GM19043 (cell line): ENCODE measurements at regions not wholly inside any gene's neighbourhood (a gene's known extent, or its start where the extent isn't known, plus 50 kb on each side); places are given as distances from the start of the nearest gene placed in this dataset.
"Not testable (repeated sequence)": the region's sequence is repeated elsewhere in the genome, so short reads cannot be mapped to it uniquely, and the experiment has no call there.

Source experiments
- ATAC-seq: cut with Tn5 transposase; IDR thresholded peaks from one replicate; pipeline ENCODE4 v1.9.1; 2021; ENCODE audit warnings: low read depth; ENCODE audit not compliant: unreplicated experiment

DNA sequence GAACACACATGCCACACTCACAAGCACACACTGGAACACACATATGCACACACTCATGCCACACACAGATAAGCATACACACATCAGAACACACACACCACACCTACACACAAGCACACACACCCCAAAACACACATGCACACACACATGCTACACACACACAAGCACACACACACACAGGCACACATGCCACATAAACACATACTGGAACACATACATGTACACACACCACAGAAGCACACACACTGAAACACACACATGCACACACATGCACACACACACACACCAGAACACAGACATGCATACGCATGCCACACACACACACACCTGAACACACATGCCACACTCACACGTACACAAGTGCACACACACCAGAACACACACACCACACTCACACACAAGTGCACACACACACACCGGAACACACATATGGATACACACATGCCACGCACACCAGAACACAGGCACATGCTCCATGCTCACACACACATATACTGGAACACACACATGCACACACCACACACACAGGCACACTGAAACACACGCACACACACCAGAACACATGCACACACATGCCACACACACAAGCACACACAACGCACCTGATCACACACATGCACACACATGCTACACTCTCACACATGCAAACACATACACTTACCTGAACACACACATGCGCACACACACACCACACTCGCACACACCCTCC lies 78.0 kb upstream of the IRX4 start:
- ATAC-seq = no peak

DNA sequence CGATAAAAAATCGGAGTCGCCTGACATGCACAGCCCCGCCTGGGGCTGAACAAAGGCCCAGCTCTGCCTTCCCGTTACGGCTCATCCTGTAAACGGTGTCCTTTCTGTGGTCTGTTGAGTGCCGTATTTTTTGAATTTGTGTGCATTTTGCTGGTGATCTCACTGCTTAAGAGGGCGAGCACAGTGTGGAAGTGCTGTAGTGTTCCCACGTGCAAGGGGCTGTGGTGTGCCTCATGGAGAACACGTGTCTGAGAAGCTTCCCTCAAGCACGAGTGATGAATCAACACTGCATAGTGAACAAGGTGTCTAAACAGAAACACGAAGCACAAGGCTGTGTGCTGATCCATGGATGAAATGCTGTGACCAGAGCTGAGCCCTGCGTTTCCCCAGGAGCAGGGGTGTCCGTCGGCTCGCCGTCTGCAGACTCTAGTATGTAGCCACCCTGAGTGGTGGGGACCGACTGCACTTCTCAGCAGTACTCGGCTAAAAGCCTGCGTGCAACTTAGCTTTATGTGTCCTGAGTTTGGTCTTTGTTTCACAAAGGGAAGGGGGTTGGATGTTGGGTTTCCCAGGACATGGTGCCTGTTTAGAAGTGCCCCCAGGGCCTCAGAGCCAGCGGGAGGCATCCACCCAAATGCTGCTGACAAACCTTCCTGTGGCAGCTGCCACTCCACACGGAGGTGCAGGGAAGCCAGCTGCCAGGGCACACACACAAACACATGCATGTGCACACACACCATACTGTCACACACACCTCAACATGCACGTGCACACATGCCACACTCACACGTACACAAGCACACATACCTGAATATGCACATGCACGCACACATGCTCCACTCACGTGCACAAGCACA lies 77.2 kb upstream of the IRX4 start:
- no peak for ATAC-seq

DNA sequence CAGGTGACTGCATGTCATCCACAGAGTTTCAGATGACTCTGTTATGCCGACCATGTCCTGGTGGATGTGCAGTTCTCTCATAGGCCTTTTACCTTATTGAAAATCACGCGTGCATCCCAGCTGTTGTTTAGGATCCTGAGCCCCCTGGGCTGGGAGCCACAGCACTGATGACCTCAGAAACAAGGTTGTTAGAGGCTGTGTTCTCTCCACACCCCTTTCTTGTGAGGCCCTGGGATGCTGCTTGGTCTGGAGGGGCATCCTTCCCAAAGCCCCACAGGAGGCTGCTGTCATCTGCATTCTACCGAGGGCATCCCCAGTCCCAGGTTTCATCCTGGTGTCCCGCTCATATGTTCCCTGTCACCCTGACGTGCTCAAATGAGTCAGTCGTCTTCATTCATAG lies 76.5 kb upstream of the IRX4 start:
- no peak for ATAC-seq

DNA sequence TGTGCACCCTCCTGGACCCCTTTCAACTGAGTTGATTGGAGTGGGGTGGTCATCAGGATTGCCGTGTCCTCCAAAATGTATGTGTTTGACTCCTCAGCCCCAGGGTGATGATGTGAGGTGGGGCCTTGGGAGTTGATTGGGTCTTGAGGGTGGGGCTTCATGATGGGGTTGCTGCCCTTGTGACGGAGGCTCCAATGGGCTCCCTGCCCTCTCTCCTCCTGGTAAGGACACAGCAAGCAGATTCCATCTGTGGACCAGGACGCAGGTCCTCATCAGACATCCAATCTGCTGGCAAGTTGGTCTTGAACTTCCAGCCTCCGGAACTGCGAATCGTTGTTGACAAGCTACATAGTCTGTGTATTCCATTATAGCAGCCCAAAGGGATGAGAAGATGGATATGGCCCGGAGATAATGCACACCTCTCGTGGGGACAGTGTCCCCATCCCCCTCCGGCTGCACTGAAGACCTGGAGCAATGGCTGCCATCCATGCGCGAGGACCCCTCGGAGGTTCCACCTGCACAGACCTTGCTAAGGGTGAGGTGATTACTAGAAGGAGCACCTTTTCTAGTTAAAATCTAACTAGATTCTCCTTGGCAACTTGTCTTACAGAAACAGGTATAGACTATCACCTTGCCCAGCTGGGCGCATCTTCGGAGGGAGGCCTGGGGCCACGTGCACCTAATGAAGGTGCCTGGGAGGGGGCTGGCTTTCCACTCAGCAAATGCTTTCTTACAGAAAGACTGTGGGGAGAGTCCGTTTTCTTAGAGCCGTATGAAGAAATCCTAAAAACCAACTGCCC lies 75.7 kb upstream of the IRX4 start:
- no peak for ATAC-seq

DNA sequence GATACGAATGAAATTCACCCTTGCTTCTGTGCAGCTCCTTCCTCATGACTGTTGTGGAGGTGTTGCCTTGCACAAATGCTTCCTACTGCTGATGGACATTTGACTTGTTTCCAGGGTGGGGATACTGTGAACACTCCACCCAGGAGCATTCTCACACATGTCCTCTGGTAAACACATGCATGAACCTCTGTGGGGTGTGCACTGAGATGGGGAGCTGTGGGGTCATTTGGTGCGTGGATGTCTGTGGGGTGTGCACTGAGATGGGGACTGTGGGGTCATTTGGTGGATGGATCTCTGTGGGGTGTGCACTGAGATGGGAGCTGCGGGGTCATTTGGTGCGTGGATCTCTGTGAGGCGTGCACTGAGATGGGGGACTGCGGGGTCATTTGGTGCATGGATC lies 72.9 kb upstream of the IRX4 start:
- ATAC-seq = no peak

DNA sequence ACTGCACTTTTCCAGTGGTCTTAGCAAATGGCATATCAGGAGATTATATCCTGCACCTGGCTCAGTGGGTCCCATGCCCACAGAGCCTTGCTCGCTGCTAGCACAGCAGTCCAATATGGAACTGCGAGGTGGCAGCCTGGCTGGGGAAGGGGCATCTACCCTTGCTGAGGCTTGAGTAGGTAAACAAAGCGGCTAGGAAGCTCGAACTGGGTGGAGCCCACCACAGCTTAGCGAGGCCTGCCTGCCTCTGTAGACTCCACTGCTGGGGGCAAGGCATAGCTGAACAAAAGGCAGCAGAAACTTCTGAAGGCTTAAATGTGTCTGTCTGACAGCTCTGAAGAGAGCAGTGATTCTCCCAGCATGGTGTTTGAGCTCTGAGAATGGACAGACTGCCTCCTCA lies 71.0 kb upstream of the IRX4 start:
- ATAC-seq = not testable (repeated sequence)

DNA sequence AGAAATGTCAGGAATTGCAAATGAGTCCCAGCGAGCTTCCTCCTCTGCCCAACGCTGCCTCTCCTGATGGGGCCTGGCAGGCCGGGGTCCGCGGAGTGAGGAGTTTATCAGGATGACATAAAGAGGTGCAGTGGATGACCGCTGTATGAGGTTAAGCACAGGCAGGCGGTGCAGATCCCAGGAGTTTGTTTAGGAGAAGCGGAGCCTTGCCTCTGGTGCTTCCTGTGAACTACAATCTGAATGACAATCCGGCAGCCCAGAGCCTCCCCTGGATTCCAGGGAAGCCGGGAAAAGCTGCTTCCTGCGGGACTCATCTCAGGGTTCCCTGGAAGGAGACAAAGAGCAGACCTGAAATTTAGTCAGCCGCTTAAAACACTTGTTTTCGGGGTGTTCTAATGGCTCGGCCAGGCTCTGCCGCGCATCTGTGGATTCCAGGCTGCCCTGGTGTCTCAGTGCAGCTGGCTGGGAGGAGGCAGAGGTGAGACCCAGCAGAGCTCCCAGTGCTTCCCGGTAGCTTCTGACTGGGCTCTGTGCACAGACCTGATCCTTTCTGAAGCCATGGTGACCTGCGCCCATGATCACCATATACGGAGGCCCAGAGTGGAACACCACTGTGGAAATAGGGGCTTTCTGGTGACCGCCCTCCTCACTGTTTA lies 69.8 kb upstream of the IRX4 start:
- no peak for ATAC-seq

DNA sequence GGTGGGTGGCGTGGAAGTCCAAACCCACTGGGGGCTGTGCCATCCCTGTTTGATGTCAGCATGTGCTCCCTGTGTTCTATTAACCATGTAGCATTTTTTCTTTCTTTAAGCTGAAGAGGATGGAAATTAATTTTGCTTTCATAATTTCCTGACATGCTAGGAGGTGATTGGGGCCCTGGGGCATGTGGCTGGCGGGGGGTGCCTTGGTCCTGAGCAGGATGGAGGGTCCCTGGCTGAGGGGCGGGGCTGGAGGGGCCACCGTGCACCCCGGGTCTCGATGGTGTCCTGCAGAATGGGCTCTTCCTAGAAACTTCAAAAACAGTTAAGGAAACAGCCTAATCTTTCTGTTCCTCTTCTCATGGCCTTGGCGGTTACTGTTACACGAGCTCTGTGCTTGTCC lies 69.3 kb upstream of the IRX4 start:
- no peak for ATAC-seq

DNA sequence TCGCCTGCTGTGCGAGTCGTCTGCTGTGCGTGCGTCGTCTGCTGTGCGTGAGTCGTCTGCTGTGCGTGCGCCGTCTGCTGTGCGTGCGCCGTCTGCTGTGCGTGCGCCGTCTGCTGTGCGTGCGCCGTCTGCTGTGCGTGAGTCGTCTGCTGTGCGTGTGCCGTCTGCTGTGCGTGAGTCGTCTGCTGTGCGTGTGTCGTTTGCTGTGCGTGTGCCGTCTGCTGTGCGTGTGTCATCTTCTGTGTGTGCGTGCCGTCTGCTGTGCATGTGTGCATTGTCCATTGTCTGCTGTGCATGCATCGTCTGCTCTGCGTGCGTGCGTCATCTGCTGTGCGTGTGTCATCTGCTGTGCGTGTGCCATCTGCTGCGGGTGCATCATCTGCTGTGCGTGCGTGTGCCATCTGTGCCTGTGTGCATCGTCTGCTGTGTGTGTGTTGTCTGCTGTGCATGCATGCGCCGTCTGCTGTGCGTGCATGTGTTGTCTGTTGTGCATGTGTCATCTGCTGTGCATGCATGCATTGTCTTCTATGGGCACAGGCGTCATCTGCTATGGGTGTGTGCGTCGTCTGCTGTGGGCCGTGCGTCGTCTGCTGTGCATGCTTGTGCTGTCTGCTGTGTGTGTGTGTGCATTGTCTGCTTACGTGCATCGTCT lies 68.6 kb upstream of the IRX4 start:
- ATAC-seq = no peak

DNA sequence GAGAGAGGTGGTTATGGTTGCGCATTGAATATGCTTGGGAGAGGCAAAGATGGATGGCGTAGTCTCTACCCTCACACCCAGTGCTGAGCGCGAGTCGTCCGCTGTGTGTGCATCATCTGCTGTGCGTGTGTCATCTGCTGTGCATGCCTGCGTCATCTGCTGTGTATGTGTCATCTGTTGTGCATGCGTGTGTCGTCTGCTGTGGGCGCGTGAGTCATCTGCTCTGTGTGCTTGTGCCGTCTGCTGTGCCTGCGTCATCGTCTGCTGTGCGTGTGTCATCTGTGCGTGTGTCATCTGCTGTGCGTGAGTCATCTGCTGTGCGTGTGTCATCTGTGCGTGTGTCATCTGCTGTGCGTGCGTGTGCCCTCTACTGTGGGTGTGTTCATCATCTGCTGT lies 68.0 kb upstream of the IRX4 start:
- ATAC-seq = no peak

DNA sequence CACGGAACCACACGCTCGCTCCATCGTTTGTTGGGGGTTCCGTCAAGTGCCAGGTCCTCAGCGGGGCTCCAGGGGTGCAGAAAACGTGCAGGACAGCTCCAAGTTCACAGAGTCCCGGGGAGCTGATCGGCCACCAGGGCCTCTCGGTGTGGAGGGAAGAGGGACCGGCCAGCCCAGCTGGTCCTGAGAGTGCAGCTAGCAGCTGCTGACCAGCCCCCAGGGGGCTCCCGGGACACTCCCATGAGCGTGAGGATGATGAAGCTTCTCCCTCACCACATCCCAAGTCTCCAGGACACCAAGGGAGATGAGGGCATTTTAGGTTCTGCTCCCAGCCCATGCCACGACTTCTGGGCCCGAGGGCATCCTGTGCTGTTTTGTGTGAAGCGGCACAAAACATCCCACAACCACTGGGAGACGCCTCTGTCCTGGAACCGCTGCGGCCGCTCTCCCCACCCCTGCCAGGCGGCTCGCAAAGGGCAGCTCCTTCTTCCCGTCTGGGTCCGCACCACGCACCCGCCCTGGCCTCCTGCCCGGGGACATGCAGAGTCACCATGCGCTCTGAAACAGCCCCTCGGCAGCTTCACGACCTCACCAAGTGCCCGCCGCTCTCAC lies 67.5 kb upstream of the IRX4 start:
- no peak for ATAC-seq

DNA sequence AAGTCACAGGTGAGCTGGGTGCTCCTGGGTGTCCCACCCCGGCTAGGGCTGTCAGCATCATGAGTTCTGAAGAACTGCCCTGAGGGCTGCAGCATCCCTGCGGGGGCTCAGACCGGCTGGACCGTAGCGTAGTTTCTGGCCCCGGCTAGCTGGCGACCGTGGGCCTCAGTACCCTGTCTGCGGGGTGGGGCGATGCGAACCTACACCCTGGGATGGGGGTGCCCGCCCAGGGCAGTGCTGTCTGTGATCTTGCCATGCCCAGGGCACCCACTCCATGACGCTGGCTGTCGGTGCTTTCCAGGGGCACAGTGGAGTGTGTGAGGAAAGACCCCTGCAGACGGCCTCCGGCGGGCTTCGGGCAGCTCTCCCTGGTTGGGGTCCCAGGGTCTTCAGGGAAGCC lies 66.5 kb upstream of the IRX4 start:
- ATAC-seq = no peak

DNA sequence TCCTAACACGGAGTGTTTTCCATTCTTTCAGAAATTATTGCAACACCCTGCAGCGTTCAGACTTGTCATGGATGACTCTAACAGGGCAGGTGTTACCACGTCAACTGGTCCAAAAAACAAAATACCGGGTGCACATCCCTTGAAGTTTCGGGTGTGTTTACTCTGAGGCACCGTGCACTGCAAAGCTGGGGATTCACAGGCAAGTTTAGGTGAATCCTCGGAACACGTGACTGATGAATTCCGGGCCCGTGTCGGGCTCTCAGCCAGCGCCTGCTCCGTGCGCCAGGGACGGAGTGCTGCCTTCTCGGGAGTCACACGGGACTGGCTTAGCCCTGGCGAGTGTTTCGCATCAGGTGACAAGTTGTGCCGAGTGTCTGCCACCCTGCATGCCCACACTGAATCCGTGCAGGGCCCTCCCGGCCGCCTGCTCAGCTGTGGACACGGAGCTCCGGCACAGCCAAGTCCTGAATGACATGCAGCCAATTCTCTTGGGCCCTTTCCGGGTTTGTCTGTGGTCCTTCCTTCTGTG lies 66.0 kb upstream of the IRX4 start:
- ATAC-seq = no peak

DNA sequence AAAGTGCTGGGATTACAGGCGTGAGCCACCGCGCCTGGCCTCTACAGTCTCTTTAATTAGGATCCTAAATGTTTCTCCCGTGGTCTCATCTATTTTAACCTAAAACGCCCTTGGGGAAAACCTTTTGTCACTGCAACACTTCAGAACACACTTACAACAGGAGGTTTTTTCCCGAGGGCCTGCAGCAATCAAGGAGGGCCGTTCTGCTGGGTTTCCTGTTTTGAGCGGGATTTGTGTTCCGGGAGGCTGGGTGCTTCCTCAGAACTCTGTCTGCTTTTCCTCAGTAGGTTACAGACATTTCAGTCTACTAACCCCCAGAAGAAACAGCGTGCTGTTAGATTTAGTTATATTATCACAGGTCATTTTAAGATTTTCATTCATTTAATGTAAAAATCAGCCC lies 65.4 kb upstream of the IRX4 start:
- no peak for ATAC-seq

DNA sequence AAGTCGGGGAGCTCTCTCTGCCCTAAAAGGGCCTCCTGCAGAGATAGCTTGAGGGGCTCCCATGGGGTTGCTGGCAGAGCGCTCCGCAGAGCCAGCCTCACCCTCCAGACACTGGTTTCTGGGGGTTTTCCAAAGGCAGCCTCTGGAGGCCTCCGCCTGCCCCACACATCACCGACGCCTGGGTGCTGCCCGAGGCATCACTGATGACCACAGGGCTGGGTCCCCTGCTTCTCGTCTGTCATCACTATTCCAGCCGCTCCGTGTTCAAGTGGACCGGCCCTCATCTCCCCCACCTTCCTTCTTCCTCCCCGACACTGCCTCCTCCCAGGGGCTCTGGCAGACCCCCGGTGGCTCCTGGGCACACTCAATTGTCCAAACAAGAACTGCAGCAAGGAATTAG lies 64.1 kb upstream of the IRX4 start:
- no peak for ATAC-seq

DNA sequence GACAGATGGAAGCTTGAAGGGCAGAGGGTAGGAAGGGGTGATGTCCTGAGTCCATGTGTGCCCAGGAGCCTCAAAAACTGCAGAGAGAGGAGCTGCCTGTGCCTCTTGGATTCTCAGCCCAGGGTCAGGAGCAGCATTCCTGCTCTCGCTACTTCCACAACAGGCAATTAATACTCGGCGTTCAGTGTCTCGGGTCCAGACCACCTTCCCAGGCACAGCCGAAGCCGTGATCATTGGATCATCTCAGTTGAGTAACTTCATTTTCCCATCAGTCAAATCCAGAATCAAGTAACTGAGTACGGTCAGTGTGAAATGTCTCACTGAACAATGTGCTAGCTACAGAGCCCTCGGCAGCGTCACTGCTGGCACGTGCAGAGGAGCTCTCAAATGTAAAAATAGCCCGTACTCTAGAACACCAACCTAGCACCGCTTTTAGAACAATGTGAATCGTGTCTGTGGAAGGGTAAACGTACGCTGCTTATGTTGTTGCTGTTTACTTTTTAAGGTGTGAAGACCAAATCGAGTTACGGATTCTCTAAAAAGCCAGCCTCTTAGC lies 63.5 kb upstream of the IRX4 start:
- no peak for ATAC-seq

DNA sequence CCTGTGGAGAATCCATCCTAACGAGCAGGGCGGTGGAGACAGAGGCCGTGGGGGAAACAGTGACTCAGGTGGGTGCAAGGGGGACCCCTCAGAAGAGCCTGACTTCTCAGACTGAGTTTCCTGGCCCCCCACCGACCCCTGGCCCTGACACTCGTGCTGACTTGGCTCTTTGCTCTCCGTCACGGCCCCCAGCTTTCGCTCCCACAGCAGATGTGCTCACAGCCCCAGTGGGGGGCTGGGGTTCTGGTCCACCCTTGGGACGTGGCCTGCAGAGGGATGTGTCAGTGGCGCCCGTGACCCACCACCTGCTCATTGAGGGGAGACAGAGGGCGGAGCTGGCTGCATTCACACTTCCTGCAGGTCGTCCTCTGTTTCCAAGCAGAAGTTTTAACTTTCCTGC lies 62.9 kb upstream of the IRX4 start:
- no peak for ATAC-seq

DNA sequence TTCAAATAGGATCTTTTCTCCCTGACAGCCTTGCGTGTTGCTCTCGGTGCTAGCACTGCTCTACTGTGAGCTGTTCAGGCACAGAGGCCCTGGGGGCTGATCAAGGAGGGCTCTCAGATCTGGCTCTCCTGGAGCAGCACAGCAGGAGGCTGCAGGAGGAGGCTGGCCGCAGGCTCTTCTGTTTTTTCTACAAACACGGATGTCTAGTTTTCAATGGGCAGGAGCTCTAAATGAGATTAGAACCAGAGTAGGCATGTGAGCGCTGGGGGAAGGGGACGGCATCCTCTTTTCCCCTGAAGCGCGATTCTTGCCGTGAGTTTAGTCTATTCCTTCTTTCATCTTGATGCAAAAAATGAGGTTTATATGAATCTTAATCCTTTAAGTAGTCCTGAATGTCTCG lies 61.7 kb upstream of the IRX4 start:
- ATAC-seq = no peak

DNA sequence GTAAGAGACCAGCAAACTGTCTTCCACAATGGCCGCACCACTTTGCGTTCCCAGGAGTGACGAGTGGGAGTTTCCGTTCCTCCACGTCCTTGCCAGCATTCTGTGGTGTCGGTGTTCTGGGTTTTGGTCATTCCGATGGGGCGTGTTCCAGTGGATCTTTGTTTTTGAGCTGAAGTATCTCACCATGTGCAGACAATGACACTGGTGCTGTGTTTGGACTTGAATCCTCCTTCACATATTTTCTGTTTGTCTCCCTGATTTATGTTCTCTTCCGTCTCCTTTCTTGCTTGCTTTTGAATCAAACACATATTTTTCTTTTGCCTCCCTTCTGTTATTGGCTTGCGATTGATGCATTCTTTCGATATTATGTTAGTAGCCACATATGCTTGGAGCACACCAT lies 60.8 kb upstream of the IRX4 start:
- ATAC-seq = no peak
